ENCODE measurements at regions not wholly inside any gene's neighbourhood (a gene's known extent, or its start where the extent isn't known, plus 50 kb on each side); places are given as distances from the start of the nearest gene placed in this dataset.
"Not testable (repeated sequence)": the region's sequence is repeated elsewhere in the genome, so short reads cannot be mapped to it uniquely, and the experiment has no call there.

DNA sequence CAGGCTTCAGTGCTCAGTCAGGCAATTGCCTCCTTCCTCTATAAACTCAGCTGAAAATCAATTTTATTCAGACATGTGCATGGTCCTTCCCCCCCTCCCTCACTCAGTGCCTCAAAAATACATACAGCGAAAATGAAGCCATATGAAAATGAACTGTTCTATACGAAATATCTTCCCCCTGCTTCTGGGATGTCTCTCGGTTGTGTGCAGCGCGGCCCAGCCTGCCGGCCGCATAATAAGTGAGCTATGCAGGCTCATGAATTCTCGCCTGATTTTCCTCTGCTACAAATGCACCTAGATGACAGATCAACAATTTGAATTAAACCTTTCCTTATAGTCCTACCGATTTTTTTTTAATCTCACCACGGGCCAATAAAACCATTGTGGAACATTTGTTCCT is 252.9 kb downstream of the CRLF2 start:
- no peaks in the 10 kb centered on the region for H3K9me3 ChIP-seq (ENCODE audit: control extremely low read depth in 1 of 3, control insufficient read depth in 2 of 3, insufficient read depth in 1 of 3, low read length in 2 of 3)
- H4K20me1 ChIP-seq (ENCODE audit: control insufficient read depth, insufficient read depth, low read length, poor library complexity, severe bottlenecking), result no peaks in the 10 kb centered on the region
- no peaks in the 10 kb centered on the region for H3K27me3 ChIP-seq (replicated peaks in 1 of 4; ENCODE audit: control extremely low read depth in 1 of 4, control insufficient read depth in 3 of 4, insufficient read depth in 4 of 4, low read length in 3 of 4)
- WGBS (ENCODE audit: insufficient coverage), result 90% methylated on average over 10 of the region's 10 CpGs
- ChIA-PET CTCF (no interaction called here), POLR2A (no interaction called here)
- no peak overlapping the region for H3K27ac Mint-ChIP-seq
- H3K9me3 Mint-ChIP-seq (ENCODE audit: insufficient read depth), result peaks cover 2% of the 10 kb centered on the region
- TF ChIP-seq, protein P1, sequence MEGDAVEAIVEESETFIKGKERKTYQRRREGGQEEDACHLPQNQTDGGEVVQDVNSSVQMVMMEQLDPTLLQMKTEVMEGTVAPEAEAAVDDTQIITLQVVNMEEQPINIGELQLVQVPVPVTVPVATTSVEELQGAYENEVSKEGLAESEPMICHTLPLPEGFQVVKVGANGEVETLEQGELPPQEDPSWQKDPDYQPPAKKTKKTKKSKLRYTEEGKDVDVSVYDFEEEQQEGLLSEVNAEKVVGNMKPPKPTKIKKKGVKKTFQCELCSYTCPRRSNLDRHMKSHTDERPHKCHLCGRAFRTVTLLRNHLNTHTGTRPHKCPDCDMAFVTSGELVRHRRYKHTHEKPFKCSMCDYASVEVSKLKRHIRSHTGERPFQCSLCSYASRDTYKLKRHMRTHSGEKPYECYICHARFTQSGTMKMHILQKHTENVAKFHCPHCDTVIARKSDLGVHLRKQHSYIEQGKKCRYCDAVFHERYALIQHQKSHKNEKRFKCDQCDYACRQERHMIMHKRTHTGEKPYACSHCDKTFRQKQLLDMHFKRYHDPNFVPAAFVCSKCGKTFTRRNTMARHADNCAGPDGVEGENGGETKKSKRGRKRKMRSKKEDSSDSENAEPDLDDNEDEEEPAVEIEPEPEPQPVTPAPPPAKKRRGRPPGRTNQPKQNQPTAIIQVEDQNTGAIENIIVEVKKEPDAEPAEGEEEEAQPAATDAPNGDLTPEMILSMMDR (IDR thresholded peaks at IDR 0.05), result no peak
- no peak for TF ChIP-seq EZH2 (IDR thresholded peaks at IDR 0.05; ENCODE audit: borderline replicate concordance, insufficient read depth, low read depth, low read length, poor library complexity, severe bottlenecking)
- H3K27ac ChIP-seq (ENCODE audit: low read length in 2 of 2), result no peak overlapping the region
- no peaks in the 10 kb centered on the region for H3K27me3 Mint-ChIP-seq
- H3K9ac ChIP-seq (ENCODE audit: low read length), result no peak overlapping the region
- no peaks in the 10 kb centered on the region for H3K4me1 ChIP-seq (ENCODE audit: control insufficient read depth in 2 of 2, insufficient read depth in 2 of 2, low read length in 2 of 2)
- no peaks in the 10 kb centered on the region for H3K36me3 ChIP-seq (replicated peaks in 1 of 2; ENCODE audit: control extremely low read depth in 1 of 2, control insufficient read depth in 1 of 2, extremely low read depth in 1 of 2, insufficient read depth in 2 of 2, low read length in 1 of 2)
- no peak overlapping the region for H3K4me3 ChIP-seq (ENCODE audit: control extremely low read depth in 1 of 5, extremely low read depth in 1 of 5, insufficient read depth in 1 of 5, low read depth in 2 of 5, low read length in 4 of 5)
- DNase-seq (no peak), ATAC-seq (ENCODE audit: low read depth) (no peak)
- no peak overlapping the region for H3K4me3 Mint-ChIP-seq
- H3K79me2 ChIP-seq (ENCODE audit: control insufficient read depth, insufficient read depth, low read length), result no peaks in the 10 kb centered on the region
- H2AFZ ChIP-seq (ENCODE audit: insufficient read depth, low read depth, low read length, poor library complexity, severe bottlenecking), result no peak overlapping the region
- intact Hi-C loops (cut with micrococcal nuclease), result no loop called here
- H3K4me2 ChIP-seq (replicated peaks; ENCODE audit: low read depth, low read length, poor library complexity, severe bottlenecking), result no peak overlapping the region
- peaks cover 1% of the 10 kb centered on the region for H3K4me1 Mint-ChIP-seq

DNA sequence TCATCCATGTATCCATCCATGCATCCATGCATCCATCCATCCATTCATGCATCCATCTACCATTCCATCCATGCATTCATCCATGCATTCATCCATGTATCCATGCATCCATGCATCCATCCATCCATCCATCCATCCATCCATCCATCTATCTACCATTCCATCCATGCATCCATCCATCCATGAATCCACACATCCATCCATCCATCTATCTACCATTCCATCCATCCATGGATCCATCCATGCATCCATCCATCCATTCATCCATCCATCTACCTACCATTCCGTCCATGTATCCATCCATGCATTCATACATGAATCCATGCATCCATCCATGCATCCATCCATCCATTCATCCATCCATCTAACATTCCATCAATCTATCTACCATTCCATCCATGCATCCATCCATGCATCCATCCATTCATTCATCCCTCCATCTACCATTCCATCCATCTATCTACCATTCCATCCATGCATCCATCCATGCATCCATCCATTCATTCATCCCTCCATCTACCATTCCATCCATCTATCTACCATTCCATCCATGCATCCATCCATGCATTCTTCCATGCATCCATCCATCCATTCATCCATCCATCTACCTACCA is 257.2 kb downstream of the CRLF2 start:
- ATAC-seq (ENCODE audit: low read depth); CTCF ChIA-PET; H3K27me3 ChIP-seq (replicated peaks in 1 of 4; ENCODE audit: control extremely low read depth in 1 of 4, control insufficient read depth in 3 of 4, insufficient read depth in 4 of 4, low read length in 3 of 4): not testable (repeated sequence)

More for the DNA sequence above, 257.2 kb downstream of the CRLF2 start:
- POLR2A ChIA-PET; DNase-seq; H3K4me1 ChIP-seq (ENCODE audit: control insufficient read depth in 2 of 2, insufficient read depth in 2 of 2, low read length in 2 of 2); H3K9me3 Mint-ChIP-seq (ENCODE audit: insufficient read depth); H3K79me2 ChIP-seq (ENCODE audit: control insufficient read depth, insufficient read depth, low read length); H3K27ac ChIP-seq (ENCODE audit: low read length in 2 of 2); H3K27ac Mint-ChIP-seq; H3K27me3 Mint-ChIP-seq; H3K4me2 ChIP-seq (replicated peaks; ENCODE audit: low read depth, low read length, poor library complexity, severe bottlenecking); H3K9me3 ChIP-seq (ENCODE audit: control extremely low read depth in 1 of 3, control insufficient read depth in 2 of 3, insufficient read depth in 1 of 3, low read length in 2 of 3); H2AFZ ChIP-seq (ENCODE audit: insufficient read depth, low read depth, low read length, poor library complexity, severe bottlenecking); H3K4me3 ChIP-seq (ENCODE audit: control extremely low read depth in 1 of 5, extremely low read depth in 1 of 5, insufficient read depth in 1 of 5, low read depth in 2 of 5, low read length in 4 of 5); H3K36me3 ChIP-seq (replicated peaks in 1 of 2; ENCODE audit: control extremely low read depth in 1 of 2, control insufficient read depth in 1 of 2, extremely low read depth in 1 of 2, insufficient read depth in 2 of 2, low read length in 1 of 2); H3K4me3 Mint-ChIP-seq; H4K20me1 ChIP-seq (ENCODE audit: control insufficient read depth, insufficient read depth, low read length, poor library complexity, severe bottlenecking); intact Hi-C loops (cut with micrococcal nuclease); H3K9ac ChIP-seq (ENCODE audit: low read length); H3K4me1 Mint-ChIP-seq: not testable (repeated sequence)
- WGBS (ENCODE audit: insufficient coverage), result 89% methylated on average over 1 of the region's 1 CpG
